H9 (cell line): ENCODE measurements at regions not wholly inside any gene's neighbourhood (a gene's known extent, or its start where the extent isn't known, plus 50 kb on each side); places are given as distances from the start of the nearest gene placed in this dataset.

ENCODE experiments used
- DNase-seq: peaks from one replicate; pipeline ENCODE4 v3.0.0-alpha.2; 2017
- H2AFZ ChIP-seq: one replicate; pipeline ENCODE4 v1.6.1; 2013; ENCODE audit warnings: mild to moderate bottlenecking, low read length, control low read depth, moderate library complexity
- H2AK5ac ChIP-seq: 2 replicates; pipeline ENCODE4 v1.6.1; 2013; ENCODE audit warnings: low read length, control low read depth, mixed read lengths; ENCODE audit not compliant: insufficient read length
- H2BK120ac ChIP-seq: one replicate; pipeline ENCODE4 v1.6.1; 2013; ENCODE audit warnings: low read depth, mild to moderate bottlenecking, low read length, control low read depth, inconsistent platforms; ENCODE audit not compliant: poor library complexity, severe bottlenecking
- H2BK12ac ChIP-seq: 2 replicates; pipeline ENCODE4 v1.6.1; 2013; ENCODE audit warnings: low read length, control low read depth, mixed read lengths, low read depth; ENCODE audit not compliant: insufficient read length
- H2BK15ac ChIP-seq: 2 replicates; pipeline ENCODE4 v1.6.1; 2013; ENCODE audit warnings: low read depth, low read length, control low read depth
- H2BK20ac ChIP-seq: one replicate; pipeline ENCODE4 v1.6.1; 2013; ENCODE audit warnings: low read depth, mild to moderate bottlenecking, low read length, control low read depth, inconsistent platforms; ENCODE audit not compliant: poor library complexity, severe bottlenecking
- H2BK5ac ChIP-seq: 2 replicates; pipeline ENCODE4 v1.6.1; 2013; ENCODE audit warnings: low read length, control low read depth, mixed read lengths; ENCODE audit not compliant: insufficient read length
- H3K14ac ChIP-seq: 2 replicates; pipeline ENCODE4 v1.6.1; 2013; ENCODE audit warnings: low read length, control low read depth; ENCODE audit not compliant: insufficient read depth
- H3K18ac ChIP-seq: 2 replicates; pipeline ENCODE4 v1.6.1; 2013; ENCODE audit warnings: low read depth, mild to moderate bottlenecking, mixed read lengths, low read length, control low read depth; ENCODE audit not compliant: insufficient read length
- H3K23ac ChIP-seq: 2 replicates; pipeline ENCODE4 v1.6.1; 2013; ENCODE audit warnings: low read length, control low read depth, mixed read lengths, low read depth; ENCODE audit not compliant: insufficient read length
- H3K23me2 ChIP-seq: 2 replicates; pipeline ENCODE4 v1.6.1; 2013; ENCODE audit warnings: low read depth, mild to moderate bottlenecking, mixed read lengths, low read length, control low read depth; ENCODE audit not compliant: insufficient read length, poor library complexity, severe bottlenecking
- H3K27ac ChIP-seq: 2 replicates; pipeline ENCODE4 v1.5.1; 2013; ENCODE audit warnings: low read length, control low read depth, mixed read lengths, low read depth; ENCODE audit not compliant: insufficient read length
- H3K27me3 ChIP-seq: 2 replicates; pipeline ENCODE4 v1.6.1; 2013; ENCODE audit warnings: low read length, control low read depth, inconsistent platforms; ENCODE audit not compliant: insufficient read depth
- H3K4ac ChIP-seq: 2 replicates; pipeline ENCODE4 v1.6.1; 2013; ENCODE audit warnings: low read depth, mild to moderate bottlenecking, control low read depth, inconsistent platforms, low read length, moderate library complexity
- H3K4me1 ChIP-seq: 2 replicates; pipeline ENCODE4 v1.6.1; 2013; ENCODE audit warnings: low read length, control low read depth, inconsistent platforms; ENCODE audit not compliant: insufficient read depth
- H3K4me2 ChIP-seq: 2 replicates; pipeline ENCODE4 v1.6.1; 2013; ENCODE audit warnings: low read length, control low read depth, mixed read lengths; ENCODE audit not compliant: insufficient read length, insufficient read depth
- H3K56ac ChIP-seq: 2 replicates; pipeline ENCODE4 v1.6.1; 2013; ENCODE audit warnings: low read depth, mild to moderate bottlenecking, mixed read lengths, low read length, control low read depth; ENCODE audit not compliant: insufficient read length
- H3K79me1 ChIP-seq: 2 replicates; pipeline ENCODE4 v1.6.1; 2013; ENCODE audit warnings: low read depth, mild to moderate bottlenecking, moderate library complexity, low read length, control low read depth, inconsistent platforms; ENCODE audit not compliant: insufficient read depth, poor library complexity, severe bottlenecking
- H3K79me2 ChIP-seq: 2 replicates; pipeline ENCODE4 v1.6.1; 2013; ENCODE audit warnings: low read length, control low read depth, inconsistent platforms; ENCODE audit not compliant: insufficient read depth
- H3K9ac ChIP-seq: 2 replicates; pipeline ENCODE4 v1.6.1; 2013; ENCODE audit warnings: low read length, control low read depth, mixed read lengths; ENCODE audit not compliant: insufficient read length; ENCODE audit errors: extremely low read depth
- H3K9me3 ChIP-seq: one replicate; pipeline ENCODE4 v1.6.1; 2013; ENCODE audit warnings: low read depth, low read length, inconsistent platforms; ENCODE audit not compliant: control insufficient read depth
- H3T11ph ChIP-seq: one replicate; pipeline ENCODE4 v1.6.1; 2013; ENCODE audit warnings: mild to moderate bottlenecking, low read length, control low read depth, inconsistent platforms
- H4K20me1 ChIP-seq: one replicate; pipeline ENCODE4 v1.6.1; 2013; ENCODE audit not compliant: control insufficient read depth, insufficient read length, insufficient read depth
- H4K5ac ChIP-seq: 2 replicates; pipeline ENCODE4 v1.6.1; 2013; ENCODE audit warnings: low read depth, mild to moderate bottlenecking, mixed read lengths, low read length, control low read depth; ENCODE audit not compliant: insufficient read length
- H4K8ac ChIP-seq: replicated peaks from 2 replicates; pipeline ENCODE4 v1.6.1; 2013; ENCODE audit warnings: low read length, control low read depth, mixed read lengths, low read depth; ENCODE audit not compliant: insufficient read length
- H4K91ac ChIP-seq: 2 replicates; pipeline ENCODE4 v1.6.1; 2013; ENCODE audit warnings: low read depth, mild to moderate bottlenecking, moderate library complexity, mixed read lengths, low read length, control low read depth; ENCODE audit not compliant: insufficient read length
- H3K27ac Mint-ChIP-seq, 3 experiments: 2 replicates in 2 of 3; 3 replicates in 1 of 3; pipeline ENCODE4 v1.8.0; 2020 to 2021; ENCODE audit warnings: mixed read lengths in 3 of 3, mild to moderate bottlenecking in 1 of 3, moderate library complexity in 1 of 3
- H3K27me3 Mint-ChIP-seq: 2 replicates; pipeline ENCODE4 v1.8.0; 2021; ENCODE audit warnings: low read depth, mild to moderate bottlenecking, moderate library complexity, mixed read lengths
- H3K36me3 Mint-ChIP-seq, 3 experiments: 2 replicates in 2 of 3; 3 replicates in 1 of 3; pipeline ENCODE4 v1.8.0; 2020 to 2021; ENCODE audit warnings: low read depth in 3 of 3, mixed read lengths in 3 of 3; ENCODE audit not compliant: insufficient read depth in 1 of 3
- H3K4me1 Mint-ChIP-seq, 2 experiments: 2 replicates each; pipeline ENCODE4 v1.8.0; 2020; ENCODE audit warnings: mixed read lengths in 2 of 2
- H3K4me3 Mint-ChIP-seq, 2 experiments: 2 replicates in 1 of 2; 3 replicates in 1 of 2; pipeline ENCODE4 v1.8.0; 2020 to 2021; ENCODE audit warnings: mild to moderate bottlenecking in 2 of 2, mixed read lengths in 2 of 2, moderate library complexity in 1 of 2
- H3K9me3 Mint-ChIP-seq, 2 experiments: 2 replicates in 1 of 2; 3 replicates in 1 of 2; pipeline ENCODE4 v1.8.0; 2020; ENCODE audit warnings: mild to moderate bottlenecking in 2 of 2, mixed read lengths in 2 of 2, moderate library complexity in 1 of 2
- WGBS: extraction: QIAGEN DNeasy Blood & Tissue Kit; methylation state at CpG from one replicate; pipeline ENCODE4 v1.1.7; 2013; ENCODE audit warnings: missing lambda C conversion rate, low lambda C conversion rate, mixed read lengths; ENCODE audit not compliant: insufficient read length; ENCODE audit errors: extremely low coverage; 5-methylcytosine and 5-hydroxymethylcytosine counted together
- TF ChIP-seq, protein P1 (sequence below): fragments of 200-600 bp; sonication (generic); conservative IDR thresholded peaks from 3 replicates; pipeline ENCODE4 v1.8.0; 2021; ENCODE audit warnings: antibody characterized with exemption, mild to moderate bottlenecking

DNA sequence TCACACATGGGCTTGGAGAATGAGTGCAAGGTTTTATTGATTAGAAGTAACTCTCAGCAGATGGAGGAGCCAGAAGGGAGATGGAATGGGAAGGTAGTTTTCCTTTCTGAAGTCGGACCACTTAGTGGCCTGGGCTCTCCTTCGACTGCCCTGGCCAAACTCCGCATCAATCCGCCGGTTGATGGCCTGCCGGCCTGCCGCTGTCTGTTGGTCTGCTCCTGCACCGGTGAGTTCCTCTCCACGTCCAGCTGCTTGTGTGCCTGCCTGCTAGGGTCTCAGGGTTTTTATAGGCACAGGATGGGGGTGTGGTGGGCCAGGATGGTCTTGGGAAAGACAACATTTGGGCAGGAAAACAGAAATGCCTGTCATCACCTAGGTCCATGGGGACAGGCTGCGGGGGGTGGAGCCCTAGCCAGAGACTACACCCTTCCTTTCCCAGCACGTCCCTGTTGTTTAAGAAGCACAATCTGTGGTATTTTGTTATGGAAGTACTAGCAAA is 837.0 kb downstream of the PDCD6IP start:
- Histone ChIP-seq H3K18ac (no peak overlapping the region), H3K27me3 (no peaks in the 10 kb centered on the region), H3K4ac (no peak overlapping the region), H3K79me1 (no peaks in the 10 kb centered on the region), H4K5ac (no peak overlapping the region), H2BK5ac (no peak overlapping the region), H3K23me2 (no peaks in the 10 kb centered on the region), H3K14ac (no peak overlapping the region), H2AFZ (no peak overlapping the region), H3K56ac (no peak overlapping the region), H2AK5ac (no peak overlapping the region), H3K4me1 (no peaks in the 10 kb centered on the region; the same call in 1 of the 2 replicates), H4K8ac (no peak overlapping the region), H3K9ac (no peak overlapping the region), H3K27ac (no peak overlapping the region), H2BK20ac (no peak overlapping the region), H3T11ph (no peak overlapping the region), H2BK15ac (no peak overlapping the region), H2BK12ac (no peak overlapping the region), H3K23ac (no peak overlapping the region), H3K79me2 (no peaks in the 10 kb centered on the region), H2BK120ac (no peak overlapping the region), H4K91ac (no peak overlapping the region), H4K20me1 (no peaks in the 10 kb centered on the region), H3K4me2 (no peak overlapping the region), H3K9me3 (no peaks in the 10 kb centered on the region)
- Mint-ChIP-seq H3K27ac (no peak overlapping the region), H3K27me3 (no peaks in the 10 kb centered on the region), H3K9me3 (peaks cover 0 to 3% of the 10 kb centered on the region in 2 experiments; a peak in 2 of 5 replicates), H3K4me3 (no peak overlapping the region), H3K4me1 (peaks cover 2 to 8% of the 10 kb centered on the region in 2 experiments; a peak in 2 of 4 replicates), H3K36me3 (no peaks in the 10 kb centered on the region)
- WGBS = no CpG with 5 or more reads among the region's 11 CpGs
- TF ChIP-seq, protein P1, sequence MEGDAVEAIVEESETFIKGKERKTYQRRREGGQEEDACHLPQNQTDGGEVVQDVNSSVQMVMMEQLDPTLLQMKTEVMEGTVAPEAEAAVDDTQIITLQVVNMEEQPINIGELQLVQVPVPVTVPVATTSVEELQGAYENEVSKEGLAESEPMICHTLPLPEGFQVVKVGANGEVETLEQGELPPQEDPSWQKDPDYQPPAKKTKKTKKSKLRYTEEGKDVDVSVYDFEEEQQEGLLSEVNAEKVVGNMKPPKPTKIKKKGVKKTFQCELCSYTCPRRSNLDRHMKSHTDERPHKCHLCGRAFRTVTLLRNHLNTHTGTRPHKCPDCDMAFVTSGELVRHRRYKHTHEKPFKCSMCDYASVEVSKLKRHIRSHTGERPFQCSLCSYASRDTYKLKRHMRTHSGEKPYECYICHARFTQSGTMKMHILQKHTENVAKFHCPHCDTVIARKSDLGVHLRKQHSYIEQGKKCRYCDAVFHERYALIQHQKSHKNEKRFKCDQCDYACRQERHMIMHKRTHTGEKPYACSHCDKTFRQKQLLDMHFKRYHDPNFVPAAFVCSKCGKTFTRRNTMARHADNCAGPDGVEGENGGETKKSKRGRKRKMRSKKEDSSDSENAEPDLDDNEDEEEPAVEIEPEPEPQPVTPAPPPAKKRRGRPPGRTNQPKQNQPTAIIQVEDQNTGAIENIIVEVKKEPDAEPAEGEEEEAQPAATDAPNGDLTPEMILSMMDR = no peak
- DNase-seq = no peak
